Cardiac fibroblast (primary cell): ENCODE measurements at regions not wholly inside any gene's neighbourhood (a gene's known extent, or its start where the extent isn't known, plus 50 kb on each side); places are given as distances from the start of the nearest gene placed in this dataset.
"Not testable (repeated sequence)": the region's sequence is repeated elsewhere in the genome, so short reads cannot be mapped to it uniquely, and the experiment has no call there.

ENCODE experiments used
- DNase-seq, 2 donors: peaks; one replicate each; pipeline versions ENCODE4 v3.0.0 to v3.0.0-alpha.2; 2010; ENCODE audit warnings: low read depth in 2 of 2
- H3K4me3 ChIP-seq, 2 donors: replicated peaks in 1 of 2; 1 replicate in 1 of 2; 2 replicates in 1 of 2; pipeline ENCODE4 v1.5.1; 2011; ENCODE audit warnings: low read depth in 2 of 2, low read length in 2 of 2, mild to moderate bottlenecking in 2 of 2, moderate library complexity in 1 of 2
- TF ChIP-seq, protein P1 (sequence below): IDR thresholded peaks from one replicate; pipeline ENCODE4 v1.5.1; 2011; ENCODE audit warnings: low read depth, mild to moderate bottlenecking, low read length, inconsistent platforms

- TF ChIP-seq, protein P1, sequence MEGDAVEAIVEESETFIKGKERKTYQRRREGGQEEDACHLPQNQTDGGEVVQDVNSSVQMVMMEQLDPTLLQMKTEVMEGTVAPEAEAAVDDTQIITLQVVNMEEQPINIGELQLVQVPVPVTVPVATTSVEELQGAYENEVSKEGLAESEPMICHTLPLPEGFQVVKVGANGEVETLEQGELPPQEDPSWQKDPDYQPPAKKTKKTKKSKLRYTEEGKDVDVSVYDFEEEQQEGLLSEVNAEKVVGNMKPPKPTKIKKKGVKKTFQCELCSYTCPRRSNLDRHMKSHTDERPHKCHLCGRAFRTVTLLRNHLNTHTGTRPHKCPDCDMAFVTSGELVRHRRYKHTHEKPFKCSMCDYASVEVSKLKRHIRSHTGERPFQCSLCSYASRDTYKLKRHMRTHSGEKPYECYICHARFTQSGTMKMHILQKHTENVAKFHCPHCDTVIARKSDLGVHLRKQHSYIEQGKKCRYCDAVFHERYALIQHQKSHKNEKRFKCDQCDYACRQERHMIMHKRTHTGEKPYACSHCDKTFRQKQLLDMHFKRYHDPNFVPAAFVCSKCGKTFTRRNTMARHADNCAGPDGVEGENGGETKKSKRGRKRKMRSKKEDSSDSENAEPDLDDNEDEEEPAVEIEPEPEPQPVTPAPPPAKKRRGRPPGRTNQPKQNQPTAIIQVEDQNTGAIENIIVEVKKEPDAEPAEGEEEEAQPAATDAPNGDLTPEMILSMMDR: no peak
- DNase-seq: peak; percentile 56 to 92
- H3K4me3 ChIP-seq: peak overlapping the region; percentile 13 to 21
These were observed 106.6 kb downstream of the TRIM27 start for GRCh38 chr6:28816909-28817807.

DNA sequence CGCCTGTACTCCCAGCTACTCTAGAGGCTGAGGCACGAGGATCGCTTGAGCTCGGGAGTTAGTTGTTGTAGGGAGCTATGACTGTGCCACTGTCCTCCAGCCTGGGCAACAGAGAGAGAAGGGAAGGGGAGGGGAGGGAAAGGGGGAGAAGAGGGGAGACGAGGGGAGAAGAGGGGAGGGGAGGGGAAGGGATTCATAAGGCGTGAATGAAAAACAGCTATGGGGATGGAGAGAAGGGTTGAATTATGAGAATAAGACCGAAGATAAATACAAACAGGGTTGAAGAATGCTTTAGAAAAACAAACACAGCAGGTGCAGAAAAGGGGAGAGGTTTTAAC lies 106.0 kb downstream of the TRIM27 start:
- H3K4me3 ChIP-seq: no peak overlapping the region
- no peak for DNase-seq
- TF ChIP-seq, protein P1: no peak

DNA sequence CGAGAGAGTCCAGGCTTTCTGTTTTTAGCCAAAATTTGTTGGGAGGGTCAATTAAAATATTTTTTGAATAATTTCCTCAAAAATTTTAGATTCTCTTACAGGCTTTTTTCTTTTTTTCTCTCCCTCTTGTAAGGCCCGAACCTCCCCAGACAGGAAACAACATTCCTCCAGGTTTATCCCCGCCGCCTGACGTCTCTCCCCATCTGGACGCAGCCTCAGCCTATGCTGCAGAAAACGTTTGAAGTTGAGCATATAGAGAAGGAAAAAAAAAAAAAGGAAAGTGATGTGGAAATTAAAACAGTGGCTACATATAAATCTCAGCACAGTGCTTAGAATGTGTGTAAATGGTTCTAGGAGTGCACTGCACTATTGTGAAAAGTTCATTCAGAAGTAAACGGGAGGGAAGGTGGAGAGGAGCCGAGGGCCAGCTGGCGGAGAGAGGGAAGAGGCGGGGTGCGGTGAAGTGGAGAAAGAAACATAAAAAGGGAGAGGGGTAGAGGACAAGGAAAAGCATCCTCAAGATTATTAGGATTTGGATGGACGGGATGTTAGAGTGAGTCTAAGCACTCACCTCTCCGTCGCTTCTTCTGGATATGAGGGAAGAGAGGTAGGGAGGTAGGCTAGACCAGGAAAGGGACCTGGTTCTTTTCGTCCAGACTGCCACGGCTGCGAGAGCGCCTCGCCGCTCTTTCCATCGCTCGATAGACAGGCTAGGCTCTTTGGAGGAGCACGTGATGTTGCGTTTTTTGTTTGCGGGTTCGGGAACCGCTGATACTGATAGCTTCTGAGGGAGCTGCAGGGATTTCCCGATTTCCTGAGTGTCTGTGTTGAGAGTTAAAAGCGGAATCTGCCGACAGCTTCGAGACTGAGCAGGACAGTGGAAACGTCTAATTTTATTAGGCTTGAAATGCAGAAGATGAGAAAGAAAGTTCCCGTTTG lies 98.7 kb downstream of the TRIM27 start:
- DNase-seq: no peak
- peak overlapping the region in 1 of 2 donors; percentile 5 for H3K4me3 ChIP-seq
- TF ChIP-seq, protein P1: no peak

DNA sequence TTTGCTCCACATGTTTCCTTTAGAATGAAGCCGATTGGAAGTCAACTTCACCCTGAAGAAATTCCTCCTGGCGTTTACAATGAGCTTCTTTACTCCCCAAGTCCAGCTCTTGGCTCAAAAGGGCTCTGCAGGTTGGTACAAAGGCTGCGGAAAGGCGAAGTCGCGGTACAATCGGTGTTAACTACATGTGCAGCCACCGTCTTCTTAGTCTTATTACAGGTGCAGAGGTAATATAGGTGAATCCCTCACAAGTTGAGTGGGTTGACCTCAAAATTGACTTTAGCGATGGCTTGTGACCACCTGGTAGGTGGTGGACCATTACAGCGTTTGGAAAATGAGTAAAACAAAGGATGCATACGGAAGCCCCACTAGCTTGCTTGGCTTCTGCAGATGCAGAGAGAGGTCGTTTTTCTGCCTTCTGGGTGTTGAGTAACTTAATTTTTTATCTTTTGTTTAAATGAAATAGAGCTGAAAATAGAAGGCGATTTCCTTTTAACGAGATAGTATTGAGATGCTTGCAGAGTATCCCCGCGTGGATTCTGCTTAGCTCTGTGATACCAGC lies 98.0 kb downstream of the TRIM27 start:
- H3K4me3 ChIP-seq: no peak overlapping the region
- TF ChIP-seq, protein P1: no peak
- DNase-seq: no peak

DNA sequence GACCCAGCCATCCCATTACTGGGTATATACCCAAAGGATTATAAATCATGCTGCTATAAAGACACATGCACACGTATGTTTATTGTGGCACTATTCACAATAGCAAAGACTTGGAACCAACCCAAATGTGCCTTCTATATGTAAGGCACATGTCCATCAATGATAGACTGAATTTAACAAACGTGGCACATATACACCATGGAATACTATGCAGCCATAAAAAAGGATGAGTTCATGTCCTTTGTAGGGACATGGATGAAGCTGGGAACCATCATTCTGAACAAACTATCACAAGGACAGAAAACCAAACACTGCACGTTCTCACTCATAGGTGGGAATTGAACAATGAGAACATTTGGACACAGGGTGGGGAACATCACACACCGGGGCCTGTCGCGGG lies 92.1 kb downstream of the TRIM27 start:
- DNase-seq, H3K4me3 ChIP-seq: not testable (repeated sequence)

- DNase-seq: peak in 1 of 2 donors; percentile 15
- H3K4me3 ChIP-seq: not testable (repeated sequence)
These were observed 87.1 kb downstream of the TRIM27 start for GRCh38 chr6:28836703-28837102.

GRCh38 chr6:28838289-28838633 lies 85.5 kb downstream of the TRIM27 start:
- TF ChIP-seq, protein P1: no peak
- peak; percentile 78 to 82 for DNase-seq
- H3K4me3 ChIP-seq: peak overlapping the region; percentile 61 to 62
